KG1 (cell line): ENCODE measurements at regions not wholly inside any gene's neighbourhood (a gene's known extent, or its start where the extent isn't known, plus 50 kb on each side); places are given as distances from the start of the nearest gene placed in this dataset.

Experiments
- DNase-seq: peaks from one replicate; lab custom pipeline; 2025; lab: John Stamatoyannopoulos, UW

DNA sequence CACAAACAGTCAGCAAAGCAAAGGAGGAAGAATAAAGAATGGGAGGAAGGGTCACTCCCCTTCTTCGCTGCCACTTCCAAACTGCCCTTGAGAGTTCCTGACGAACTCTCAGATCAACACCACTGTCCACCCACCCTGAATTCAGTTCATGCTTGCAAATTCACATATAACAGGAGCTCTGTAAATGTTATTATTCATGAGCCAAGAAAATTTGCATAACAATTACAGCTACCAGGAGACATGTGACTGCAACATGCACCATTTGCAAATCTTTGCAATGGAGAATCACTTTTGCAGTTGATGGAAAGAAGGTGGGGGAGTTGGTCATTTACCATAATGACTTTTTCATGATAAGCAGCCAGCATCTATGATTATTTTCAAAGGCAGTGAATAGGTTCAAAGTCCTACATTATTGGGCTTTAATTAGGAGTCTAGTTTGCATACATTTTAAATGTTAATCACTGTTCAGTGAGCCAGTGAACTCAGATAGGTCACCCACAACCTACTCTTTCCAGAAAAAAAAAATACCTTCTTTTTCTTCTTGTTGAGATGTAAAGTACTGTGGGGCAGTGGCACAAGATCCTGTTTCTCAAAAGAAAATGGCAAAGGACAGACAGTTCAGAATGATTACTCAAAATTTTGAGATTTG lies 149.7 kb downstream of the CAAP1 start:
- DNase-seq = no peak

DNA sequence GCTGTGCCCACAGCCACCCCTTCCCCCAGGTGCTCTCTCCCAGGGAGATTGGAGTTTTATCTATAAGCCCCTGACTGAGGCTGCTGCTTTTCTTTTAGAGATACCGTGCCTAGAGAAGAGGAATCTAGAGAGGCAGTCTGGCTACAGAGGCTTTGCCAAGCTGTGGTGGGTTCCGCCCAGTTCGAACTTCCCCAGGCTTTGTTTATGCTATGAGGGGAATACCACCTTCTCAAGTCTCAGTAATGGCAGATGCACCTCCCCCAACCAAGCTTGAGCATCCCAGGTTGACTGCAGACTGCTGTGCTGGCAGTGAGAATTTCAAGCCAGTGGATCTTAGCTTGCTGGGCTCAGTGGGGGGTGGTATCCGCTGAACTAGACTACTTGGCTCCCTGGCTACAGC lies 157.4 kb downstream of the CAAP1 start:
- no peak for DNase-seq

GRCh38 chr9:26729187-26729586 lies 163.4 kb downstream of the CAAP1 start:
- DNase-seq = no peak

DNA sequence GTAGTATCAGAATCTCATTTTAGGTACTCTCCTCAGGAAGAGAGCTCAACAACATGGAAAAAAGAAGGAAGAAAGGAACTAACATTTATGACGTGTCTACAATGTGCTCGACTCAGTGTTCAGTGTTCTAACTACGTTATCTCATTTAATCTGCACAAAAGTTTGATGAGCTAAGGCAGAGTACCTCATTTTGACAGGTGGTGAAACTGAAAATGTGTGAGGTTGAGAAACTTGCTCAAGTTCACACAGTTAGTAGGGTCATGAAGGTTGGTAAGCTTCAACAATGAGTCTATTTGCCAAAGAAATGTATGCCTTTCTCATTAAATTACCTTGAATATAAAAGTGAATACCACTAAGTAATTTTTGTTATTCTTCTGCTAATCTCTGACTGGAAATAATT lies 165.1 kb downstream of the CAAP1 start:
- no peak for DNase-seq

- DNase-seq = no peak
Observed at GRCh38 chr9:26725573-26725972, 167.0 kb downstream of the CAAP1 start.

DNA sequence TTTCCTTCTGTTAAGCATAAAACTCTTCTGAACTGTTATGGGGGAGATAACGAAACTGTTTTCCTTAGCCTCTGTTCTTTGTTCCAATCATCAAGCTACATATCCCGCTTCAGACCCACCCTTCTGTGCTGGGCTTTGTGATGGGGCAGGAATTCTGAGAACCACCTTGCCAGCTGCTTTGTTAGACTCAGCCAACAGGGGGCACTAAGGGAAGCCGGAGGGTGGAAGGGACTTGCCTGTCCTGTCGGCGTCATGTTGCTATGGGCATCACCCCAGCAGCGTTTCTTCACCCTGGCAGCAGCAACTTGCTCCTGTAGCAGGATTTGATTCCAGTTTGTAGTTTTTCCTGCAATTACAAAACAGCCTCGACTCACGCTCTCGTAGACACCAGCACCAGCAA lies 169.1 kb downstream of the CAAP1 start:
- DNase-seq = no peak

GRCh38 chr9:26722755-26723154 lies 169.8 kb downstream of the CAAP1 start:
- no peak for DNase-seq

DNA sequence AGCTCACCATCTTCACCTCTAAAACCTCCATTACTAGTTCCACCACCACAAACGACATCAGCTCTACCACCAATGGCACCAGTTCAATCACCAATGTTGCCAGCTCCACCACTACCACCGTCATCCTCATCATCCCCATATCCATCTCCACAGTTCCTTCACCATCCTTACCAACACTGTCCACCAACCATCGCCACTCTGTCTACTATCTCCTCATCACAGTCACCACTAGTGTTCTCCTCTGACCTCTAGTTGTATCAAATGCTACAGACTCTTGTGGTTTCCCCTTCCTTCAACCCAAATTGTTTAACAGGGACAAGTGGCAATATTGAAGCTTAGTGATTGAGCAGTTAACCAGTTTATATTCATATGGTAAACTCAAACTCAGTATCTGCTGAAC lies 182.6 kb downstream of the CAAP1 start:
- DNase-seq = no peak

DNA sequence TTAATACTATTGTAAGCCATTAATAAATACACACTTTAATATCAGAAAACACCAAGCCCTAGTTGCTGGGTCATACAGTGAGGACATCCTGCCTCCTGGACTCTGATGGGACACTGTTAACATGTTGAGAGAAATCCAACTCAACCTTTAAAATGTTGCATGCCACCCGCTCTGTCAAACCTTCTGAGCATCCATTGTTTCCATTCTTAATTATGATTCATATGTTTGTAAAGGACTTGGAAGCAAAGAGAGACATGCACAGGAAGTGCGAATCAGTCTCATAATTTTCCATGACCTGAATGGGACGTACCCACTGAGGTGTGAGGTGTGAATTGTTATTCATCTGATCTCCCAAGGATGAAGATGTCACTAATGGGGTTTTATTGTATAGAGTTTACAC lies 186.4 kb downstream of the CAAP1 start:
- no peak for DNase-seq

DNA sequence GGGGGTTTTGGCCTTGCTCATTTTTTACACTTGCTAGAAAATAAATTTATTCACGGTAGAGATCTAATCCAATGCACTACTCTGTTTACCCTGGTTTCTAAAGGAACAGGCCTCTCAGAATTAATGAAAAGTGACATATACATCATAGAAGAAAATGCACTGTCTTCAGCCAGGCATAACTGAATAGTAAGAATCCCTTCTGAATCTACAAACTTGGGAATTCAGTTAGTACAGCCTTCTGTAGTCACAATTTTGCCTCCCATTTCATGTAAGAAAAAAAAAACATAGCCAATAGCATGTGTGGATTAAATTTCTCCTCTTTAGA lies 197.3 kb downstream of the CAAP1 start:
- no peak for DNase-seq

GRCh38 chr9:26694381-26695297 lies 198.0 kb downstream of the CAAP1 start:
- DNase-seq = no peak

- no peak for DNase-seq
Observed at GRCh38 chr9:26689041-26689440, 203.6 kb downstream of the CAAP1 start.

DNA sequence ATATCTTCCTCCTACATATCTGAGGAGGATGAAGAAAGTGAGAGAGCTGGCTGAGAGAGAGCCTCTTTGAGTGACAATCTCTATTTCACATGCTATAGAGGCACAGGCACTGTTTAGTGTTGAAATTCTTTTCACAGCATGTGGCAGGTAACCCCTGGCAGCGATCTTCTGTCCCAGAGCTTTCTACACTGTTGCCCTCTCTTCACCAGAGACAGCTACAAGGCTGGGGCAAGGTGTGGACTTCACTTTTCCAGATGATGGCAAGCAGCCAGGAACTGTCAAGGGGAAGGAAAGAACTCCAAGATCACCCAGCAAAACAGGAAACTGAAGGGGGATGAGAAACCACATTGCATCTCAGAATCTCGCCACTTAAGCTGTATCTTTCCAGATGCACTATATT lies 205.2 kb downstream of the CAAP1 start:
- no peak for DNase-seq

DNA sequence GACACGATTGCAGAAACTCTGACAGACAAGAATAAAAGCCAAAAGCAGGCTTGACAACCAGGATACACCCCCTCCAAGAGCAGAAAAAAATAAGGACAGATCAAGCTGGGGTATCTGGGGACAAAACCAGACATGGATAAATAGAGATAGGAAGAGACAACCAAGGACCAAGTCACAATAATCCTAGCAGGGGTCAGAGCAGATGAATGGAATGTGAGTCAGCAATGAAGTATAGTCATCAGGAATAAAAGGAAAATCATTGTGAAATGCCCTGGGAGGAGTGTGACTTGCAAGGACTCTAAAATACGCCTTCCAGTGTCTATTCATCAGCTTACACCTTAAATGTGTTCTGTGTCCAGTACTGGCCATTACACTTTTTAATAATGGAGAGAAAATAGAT lies 206.8 kb downstream of the CAAP1 start:
- DNase-seq = no peak

DNA sequence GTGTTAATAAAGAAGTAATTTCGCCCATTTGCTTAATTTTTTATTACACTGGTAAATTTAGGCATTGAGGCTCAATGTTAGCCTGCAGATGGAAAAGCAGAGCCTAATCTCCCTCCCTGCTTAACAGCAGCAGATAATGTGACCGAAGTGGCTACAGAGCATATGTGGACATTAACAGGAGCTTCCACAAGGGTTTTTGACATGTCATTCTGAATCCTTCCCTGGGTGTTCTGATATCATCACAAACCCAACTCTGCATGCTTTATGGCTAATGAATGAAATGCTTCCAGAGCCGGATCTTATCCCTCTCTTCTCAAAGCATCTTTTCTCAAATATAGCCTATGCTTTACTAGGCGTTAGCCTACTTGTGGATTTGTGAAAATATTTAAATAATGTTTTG lies 208.6 kb downstream of the CAAP1 start:
- no peak for DNase-seq

DNA sequence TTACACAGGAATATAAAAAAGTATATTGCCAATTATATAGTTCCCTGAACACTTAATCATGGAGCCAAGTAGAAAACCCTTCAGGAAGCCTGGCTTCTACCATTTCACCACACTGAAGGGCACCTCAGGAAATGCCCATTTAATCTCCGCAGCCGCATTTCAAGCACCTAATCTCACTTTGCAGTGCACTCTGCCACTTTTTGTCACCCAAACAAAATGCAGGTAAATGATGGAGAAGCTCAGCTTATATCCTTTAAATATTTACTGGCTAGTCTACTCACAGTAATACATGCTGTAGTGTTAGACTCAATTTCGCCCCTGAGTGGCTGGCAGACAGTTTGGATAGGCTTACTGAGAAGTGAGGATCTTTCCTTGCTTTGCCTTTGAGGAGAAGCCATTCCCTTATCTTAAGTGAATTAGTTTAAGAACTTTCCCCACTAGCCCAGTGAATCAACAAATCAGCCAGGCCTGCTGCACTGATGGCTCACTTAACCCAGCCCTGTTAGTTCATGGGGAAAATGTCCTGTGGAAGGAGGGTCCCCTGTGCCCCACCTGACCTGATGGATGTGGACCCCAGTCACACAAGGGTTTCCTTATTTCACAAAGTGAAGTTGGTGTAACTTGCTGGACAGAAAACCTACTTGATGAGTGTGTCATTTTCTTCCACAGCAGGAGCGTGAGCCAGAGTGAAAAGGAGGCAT lies 209.7 kb downstream of the CAAP1 start:
- no peak for DNase-seq

- no peak for DNase-seq
Observed at GRCh38 chr9:26682041-26682440, 210.6 kb downstream of the CAAP1 start.

DNA sequence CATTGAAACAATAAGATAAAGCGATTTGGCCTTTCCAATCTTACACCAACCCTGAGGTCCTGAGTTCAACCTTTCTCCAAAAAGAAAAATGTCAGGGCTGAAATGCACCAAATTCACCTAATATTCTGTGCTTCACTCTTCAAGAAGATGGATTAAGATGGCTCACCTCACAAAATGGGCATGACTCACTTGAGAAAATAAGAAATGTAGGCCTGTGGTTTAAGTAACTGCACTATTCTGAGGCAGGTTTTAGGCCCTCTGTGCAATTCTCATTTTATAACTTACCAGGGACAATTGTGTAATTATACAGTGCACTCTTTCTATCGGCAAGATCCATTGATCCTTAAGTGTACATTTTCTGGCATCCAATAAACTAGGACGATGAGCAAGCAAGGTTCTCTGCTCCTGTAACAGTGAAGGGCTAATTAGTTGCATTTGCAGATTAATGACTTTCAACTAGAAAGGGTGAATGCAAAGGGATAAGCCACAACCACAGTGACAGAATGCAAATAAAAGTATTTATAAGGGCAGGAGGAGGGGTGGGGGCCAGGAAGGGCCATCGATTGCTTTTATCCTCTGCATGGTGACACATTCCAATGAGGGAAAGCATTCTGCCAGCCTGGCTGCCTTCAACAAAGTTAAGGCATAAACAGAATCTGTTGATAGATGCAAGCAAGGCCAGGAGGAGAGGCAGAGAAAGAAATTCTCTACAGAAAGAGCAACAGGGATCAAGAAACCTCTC lies 214.5 kb downstream of the CAAP1 start:
- DNase-seq = no peak

DNA sequence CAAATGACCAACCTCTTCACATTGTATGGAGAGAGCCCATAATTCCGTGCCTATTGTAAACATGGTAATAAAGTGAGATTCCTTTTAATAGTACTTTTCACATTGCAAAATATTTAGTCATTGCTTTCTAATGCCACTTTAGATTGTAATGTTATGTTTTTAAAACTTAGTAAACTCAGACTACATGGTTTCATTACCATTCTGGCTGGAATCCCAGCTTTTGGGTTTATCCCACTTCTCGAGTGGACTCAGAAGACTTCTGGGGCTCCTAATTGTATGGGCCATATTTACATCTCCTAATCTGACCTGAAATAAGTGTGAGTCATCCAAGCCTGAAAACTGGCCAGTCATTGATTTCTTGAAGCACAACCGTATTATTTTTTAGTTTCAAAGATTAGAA lies 217.6 kb downstream of the CAAP1 start:
- no peak for DNase-seq

DNA sequence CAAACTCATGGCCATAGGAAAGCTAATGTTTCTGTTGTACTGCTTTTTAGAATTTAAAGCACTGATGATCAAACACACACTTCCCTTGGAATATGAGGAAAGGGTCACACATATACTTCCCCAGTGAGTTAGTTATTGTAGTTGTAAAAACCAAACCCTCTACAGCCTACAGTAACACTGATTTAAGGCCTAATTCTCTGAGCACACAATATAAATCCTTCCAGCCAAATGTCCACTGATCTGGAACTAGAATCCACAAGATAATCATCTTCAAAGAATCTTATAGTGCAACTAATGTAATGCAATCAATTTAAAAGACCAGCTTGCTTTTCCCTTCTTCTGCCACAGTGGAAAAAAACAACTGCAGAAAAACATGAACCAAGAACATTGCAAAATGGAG lies 219.3 kb downstream of the CAAP1 start:
- no peak for DNase-seq

GRCh38 chr9:26669701-26670670 lies 222.6 kb downstream of the CAAP1 start:
- no peak for DNase-seq
